HEK293 (cell line): ENCODE measurements at regions not wholly inside any gene's neighbourhood (a gene's known extent, or its start where the extent isn't known, plus 50 kb on each side); places are given as distances from the start of the nearest gene placed in this dataset.

Source experiments
- SP7 ChIP-seq: fragments of 450-650 bp; formaldehyde crosslinking; IDR thresholded peaks from 2 replicates; pipeline ENCODE4 v1.5.1; 2016; ENCODE audit warnings: missing biosample characterization, missing genetic modification characterization
- TF ChIP-seq, protein P1 (sequence below): fragments of 450-650 bp; formaldehyde crosslinking; IDR thresholded peaks from 2 replicates; pipeline ENCODE4 v1.5.1; 2016; ENCODE audit warnings: missing biosample characterization, missing genetic modification characterization

DNA sequence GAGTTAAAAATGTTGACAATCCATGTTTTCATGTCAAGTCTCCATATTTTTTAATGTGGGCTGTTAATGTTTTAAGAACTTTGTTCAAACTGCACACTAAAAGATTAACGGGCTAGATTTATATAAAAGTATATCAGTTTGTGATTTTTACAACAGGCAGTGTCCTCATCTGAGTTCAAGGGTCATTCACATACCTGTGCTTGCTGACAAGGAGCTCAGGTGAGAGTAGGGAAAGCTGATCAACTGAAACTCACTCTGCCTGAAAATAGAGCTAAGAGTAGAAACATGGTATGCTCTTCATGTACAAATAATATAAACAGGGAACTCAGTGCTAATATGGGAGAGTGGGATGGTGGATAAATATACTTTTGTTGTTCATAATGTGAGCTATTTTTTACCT lies 102.3 kb upstream of the DKK2 start:
- no peak for TF ChIP-seq SP7 (tag by site-specific recombination)
- TF ChIP-seq, protein P1, sequence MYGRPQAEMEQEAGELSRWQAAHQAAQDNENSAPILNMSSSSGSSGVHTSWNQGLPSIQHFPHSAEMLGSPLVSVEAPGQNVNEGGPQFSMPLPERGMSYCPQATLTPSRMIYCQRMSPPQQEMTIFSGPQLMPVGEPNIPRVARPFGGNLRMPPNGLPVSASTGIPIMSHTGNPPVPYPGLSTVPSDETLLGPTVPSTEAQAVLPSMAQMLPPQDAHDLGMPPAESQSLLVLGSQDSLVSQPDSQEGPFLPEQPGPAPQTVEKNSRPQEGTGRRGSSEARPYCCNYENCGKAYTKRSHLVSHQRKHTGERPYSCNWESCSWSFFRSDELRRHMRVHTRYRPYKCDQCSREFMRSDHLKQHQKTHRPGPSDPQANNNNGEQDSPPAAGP, result no peak
